GM18511 (cell line): ENCODE measurements at regions not wholly inside any gene's neighbourhood (a gene's known extent, or its start where the extent isn't known, plus 50 kb on each side); places are given as distances from the start of the nearest gene placed in this dataset.

ENCODE experiments used
- ATAC-seq: cut with Tn5 transposase; IDR thresholded peaks from one replicate; pipeline ENCODE4 v1.9.1; 2021; ENCODE audit warnings: mild to moderate bottlenecking, moderate library complexity; ENCODE audit not compliant: unreplicated experiment

DNA sequence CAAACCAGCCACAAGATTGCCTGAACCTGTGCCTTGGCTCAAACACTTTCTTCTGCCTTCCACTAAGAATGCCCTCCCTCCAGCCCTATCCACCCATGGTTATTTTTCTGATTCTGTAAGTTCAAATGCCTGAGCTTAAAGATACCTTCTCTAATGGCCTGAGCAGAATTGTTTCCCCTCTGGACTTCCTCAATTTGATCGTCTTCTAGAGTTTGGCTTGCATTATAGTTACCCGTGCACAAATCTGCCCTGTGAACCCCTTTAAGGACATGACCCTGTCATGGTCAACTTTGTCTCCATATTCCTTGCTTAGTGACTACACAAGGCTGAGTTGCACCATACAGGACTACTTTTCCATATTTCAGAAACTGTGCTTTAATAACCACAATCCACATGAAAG, 481.0 kb downstream of the FOXO1 start:
- ATAC-seq, result no peak

DNA sequence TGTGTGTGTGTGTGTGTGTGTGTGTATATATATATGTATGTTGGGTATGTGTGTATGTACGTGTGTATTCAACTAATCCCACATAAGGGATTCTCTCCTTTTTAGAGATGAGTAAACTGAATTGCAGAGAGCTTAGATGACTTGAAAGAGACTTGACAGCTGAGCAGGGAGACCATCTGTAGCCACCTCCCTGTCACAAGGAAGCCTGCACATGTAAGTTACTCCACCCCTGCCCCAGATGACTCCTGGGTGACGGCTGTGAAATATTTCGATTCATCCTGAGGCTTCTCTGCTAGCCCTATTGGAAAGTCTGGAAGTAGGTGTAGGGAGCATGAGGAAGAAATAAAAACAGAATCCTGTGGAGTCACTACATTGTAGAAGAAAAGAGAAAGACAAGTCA, 480.4 kb downstream of the FOXO1 start:
- ATAC-seq, result no peak

DNA sequence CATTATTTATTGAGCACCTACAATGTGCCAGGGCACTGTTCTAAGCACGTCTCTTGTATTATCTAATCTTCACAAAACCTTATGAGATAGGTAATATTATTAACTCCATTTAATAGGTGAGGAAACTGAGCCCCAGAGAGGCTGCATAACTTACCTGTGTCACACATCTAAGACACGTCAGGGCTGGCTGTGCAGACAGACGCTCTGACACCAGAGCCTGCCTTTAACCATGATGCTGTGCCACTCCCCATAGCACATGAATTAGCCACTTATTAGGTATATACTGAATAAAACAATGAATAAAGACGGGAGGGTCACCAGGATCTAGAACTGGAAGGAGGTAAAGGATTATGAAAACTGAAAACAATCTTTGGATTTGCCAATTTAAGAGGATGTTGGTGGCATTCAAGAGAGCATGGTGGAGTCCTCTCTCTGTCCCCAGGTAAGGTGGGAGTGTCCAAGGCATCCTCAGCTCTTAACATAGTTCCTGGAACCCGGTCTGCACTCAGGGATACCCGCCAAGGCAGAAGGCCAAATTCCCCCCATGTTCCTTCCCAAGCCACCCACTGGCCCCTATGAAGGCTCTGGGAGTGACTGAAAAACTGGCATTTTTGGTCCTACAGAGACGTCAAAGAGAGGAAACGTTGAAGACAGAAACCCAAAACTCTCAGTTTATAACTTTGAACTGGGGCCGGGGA, 479.7 kb downstream of the FOXO1 start:
- no peak for ATAC-seq

DNA sequence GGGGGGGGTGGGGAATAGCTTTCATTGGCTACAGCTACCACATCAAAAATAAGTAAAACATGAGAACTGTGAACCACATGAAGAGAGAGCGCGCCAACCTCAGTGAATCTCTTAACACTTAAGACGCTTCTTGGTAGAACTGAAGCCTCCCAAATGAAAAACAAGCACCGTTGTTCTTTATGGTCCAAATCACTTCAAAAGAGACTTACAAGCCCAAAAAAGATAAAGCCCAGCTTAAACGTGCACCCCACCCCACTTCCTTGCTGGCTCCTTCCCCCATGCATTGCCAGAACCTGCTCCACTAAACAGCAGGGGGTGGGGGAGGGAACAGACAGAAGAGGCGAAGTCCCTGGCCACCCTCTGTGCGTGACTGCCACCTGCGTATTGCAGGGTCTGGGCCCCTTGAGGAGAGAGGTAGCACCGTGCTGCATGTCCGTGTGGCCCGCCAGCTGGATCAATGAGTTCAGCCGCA, 479.1 kb downstream of the FOXO1 start:
- ATAC-seq, result no peak

DNA sequence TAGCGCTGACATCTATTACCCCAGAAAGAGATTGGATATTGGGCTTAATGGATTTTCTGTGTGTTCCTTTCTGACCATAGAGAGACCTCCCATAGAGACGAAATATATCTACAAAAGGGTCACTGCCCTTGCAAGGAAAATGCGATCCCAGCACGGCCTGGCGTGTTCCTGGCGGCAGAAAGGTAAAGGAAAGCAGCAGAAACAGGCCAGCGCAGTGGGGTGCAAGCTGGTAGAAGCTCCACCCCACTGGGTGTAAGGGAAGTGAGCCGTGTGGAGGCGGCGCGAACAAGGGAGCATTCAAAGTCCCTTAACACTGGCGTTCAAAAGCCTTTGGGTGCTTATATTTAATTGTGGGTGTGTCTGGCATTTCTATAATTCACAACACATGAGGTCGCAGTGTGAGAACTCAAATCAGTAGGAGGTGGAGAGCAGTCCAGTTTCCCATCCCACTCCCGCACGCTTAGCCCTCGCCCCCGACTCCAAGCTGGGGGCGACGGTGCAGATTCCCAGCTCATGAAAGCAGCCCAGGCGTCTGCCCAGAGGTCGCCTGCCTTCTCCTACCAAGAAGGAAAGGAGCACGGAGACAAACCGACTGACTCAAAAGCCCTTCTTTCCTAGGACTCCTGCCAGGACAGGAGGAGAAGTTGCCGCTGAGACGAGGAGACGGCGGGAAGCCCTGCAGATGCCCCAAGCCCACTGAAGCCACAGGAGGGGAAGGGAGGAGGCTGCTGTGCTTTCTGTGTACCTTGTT, 478.4 kb downstream of the FOXO1 start:
- no peak for ATAC-seq

DNA sequence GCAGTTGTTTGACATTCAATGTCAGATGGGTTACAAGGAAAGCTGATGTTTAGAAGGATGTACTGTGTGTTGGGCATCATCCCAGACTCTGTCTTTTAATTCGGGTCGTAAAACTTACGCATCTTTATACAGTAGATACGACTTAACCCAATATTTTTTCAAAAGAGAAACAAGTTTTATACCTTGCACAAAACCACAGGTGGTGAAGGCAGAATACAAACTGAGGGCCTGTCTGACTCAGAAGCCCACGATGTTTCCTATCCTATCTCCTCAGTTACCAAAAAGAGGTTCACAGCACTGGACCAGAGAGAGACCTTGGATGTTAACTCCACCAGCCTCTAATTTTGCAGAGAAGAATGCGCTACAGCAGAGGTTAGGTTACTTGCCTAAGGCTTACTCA, 477.0 kb downstream of the FOXO1 start:
- ATAC-seq, result no peak

DNA sequence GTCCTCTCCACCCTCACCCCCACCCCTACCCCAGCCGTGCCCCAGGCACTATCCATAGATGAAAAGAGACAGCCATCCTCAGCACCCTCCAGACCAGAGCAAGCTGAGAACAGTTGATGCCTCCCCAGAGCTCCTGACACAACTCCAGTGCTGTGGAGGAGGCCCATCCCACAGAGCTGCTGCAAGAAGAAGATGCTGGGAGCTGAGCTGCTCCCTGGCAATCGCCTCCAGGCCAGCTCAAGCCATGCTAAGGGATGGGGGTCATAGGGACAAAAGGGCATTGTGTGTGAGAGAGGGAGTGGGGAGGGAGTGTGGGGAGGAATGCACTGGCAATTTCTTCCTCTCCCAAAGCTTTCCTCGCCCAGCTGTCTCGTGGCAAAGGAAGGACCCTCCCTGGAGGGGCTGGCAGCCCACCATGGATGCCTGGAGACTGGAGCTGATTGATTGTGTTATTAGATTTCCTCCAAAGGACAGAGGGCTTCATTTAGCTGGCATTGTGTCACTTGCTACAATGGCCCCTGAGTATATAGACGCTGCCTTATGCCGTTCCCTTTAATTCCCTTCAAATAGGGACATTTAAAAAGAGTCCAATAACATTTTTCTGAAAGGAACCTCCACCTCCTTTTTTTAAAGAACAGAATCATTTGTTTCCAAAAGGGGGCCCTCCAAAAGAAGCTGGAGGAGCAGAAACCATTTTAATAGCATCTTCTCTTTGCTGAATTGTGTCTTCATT, 476.4 kb downstream of the FOXO1 start:
- ATAC-seq, result no peak

DNA sequence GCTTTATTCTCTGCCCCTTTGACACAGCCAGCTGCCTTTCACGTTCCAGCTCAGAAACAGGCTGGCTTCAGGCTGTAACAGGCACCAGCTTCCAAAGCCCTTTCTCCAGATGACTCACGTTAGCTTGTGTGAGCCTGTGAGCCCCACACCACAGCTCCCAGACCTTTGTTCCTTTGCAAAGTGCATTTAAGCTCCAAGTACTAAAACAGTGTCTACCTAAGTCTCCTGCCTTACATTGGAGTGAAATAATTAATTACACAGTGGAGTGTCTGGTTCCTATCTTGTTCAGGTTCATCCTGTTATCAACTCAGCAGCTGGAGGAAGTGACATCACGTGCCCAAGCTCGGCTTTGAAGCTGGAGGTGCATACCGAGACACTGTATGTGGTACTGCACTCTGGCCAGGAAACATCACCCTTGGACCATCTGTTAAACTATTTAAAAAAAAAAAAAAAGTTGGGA, 475.8 kb downstream of the FOXO1 start:
- peak; percentile 82 for ATAC-seq

DNA sequence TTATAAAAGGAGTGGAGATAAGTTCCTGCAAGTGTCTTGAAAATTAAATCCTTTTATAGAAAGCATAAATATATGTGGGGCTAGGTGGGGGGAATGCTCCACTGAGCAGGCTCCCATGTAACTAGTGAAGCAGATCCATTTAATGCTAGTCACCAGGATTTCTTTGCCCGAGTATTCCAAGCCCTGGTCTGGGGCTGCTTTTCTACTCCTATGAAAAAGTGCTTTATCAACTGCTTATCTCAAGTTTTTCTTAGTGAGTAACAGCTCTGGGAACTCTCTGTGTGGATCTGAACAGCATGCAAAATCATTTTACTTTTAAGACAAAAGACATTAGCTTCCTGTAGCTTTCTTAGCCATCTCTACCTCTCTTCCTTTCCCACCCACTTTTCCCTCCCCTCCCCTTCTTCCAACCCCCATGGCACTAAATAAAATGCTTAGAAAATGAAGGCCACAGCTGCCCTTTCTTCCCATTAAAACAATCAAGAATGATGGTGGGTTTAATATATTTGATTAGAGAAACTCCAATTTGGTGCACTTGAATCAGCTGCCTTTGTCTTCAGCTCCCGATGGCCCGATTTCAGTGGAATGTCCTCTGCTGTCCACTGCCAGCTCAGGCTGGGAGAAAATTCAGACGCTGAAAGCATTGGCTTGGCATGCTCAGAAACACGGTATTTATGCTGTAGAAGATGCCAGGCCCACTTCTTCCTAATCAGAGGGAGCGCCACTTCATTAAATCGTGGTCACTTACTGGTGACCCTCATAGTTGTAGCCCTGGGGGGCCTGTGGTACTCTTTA, 475.1 kb downstream of the FOXO1 start:
- ATAC-seq, result no peak

DNA sequence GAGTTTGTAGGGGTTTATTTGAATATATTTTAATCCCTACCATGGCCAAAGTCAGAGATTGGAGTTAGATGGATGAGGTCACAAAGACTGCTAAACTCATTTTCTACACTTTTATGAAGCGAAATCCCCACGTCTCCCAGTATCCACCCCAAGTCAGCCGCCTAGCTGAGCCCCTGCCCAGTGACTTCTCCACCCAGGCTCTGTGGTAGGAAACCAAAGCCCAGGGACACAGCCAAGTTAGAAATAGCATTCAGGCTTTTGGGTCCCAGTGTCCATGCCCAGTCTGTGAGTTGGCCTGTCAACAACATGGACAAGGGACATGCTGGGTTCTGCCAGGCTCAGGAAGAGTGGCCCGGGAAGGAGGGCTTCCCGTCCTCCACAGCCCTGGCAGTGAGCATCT, 474.0 kb downstream of the FOXO1 start:
- no peak for ATAC-seq

DNA sequence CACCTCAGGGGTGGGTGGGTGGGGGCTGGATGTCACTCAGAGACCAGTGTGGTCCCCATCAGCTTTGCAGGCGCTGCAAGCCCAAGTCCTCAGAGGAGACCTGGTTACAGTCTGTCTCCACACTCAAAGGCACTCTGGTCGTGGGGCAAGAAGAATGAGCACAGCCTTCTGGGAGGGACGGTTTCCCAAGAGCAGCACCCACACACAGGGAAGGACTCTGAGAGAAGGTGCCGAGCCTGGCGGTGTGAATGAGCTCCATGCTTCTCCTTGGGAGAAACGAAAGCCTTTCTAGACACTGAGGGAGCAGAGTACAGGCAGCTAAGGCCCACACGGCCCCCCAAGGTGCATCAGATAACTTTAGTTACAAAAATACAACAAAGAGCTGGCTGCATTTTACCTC, 473.6 kb downstream of the FOXO1 start:
- ATAC-seq, result no peak

DNA sequence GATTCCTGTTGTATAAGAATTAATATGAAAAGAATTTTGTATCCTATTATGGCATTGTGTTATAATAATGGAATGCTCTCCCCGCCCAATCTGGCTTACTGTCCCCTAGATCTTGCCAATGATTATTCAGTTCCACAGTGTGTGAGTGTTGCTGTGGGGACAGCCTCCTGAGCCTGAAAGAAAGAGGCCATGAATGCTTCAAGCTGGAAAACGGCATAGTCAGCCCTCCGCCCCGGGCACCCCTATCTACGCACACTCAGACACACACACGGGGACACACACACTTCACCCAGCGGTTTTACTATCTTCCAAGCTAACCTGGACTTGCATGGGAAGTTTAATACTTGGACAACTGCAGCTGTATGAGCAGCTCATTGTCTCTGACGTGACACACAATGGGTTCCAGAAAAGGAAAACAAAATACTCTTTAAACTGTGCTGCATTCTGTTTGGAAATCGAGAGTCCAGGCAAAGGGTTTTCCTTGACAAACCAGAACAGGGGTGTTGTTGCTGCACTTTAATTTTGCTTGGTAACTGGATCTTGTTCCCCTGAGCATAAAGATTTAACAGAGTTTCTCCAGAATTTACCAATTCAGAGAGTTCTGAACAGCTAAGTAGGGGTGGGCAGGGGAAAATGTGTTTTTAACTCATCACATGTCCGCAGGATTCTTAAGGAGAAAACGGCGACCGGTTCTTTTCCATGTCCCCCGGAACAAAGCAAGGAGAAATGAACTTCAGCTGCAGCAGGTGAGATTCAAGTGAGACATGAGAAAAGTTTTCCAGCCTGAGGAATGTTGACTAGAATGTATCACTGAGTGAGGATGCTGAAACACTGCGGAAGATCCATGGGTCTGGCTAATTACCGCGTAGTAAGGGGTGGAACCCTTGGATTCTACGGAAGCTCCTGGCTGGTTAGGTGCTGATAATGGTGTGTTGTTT, 472.9 kb downstream of the FOXO1 start:
- no peak for ATAC-seq

DNA sequence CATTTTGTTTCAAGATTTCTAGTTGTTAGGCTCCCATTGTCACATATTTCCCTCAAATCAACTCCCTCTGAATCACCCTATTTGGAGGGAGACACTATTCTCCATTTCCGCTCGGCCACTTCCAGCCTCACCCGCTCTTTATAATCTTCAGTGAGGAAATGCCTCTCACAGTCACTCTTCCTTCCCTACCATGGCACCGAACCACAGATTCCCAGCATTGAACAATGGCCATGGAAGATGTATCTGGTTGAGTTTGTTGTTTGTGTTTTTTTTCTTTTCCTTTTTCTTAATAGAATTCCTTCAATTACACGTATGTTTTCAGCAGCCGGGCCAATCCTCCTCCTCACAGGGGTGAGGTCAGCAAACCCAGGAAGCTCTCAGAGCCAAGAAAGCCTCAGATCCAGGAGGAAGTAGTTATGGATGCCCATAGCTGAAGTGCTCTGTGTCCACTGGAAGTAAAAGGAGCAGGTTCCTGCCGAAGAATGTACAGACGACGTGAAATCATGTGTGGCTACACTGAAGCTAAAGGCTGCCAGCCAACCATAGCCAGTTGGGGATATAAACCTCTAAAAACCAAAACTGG, 472.1 kb downstream of the FOXO1 start:
- ATAC-seq, result no peak

DNA sequence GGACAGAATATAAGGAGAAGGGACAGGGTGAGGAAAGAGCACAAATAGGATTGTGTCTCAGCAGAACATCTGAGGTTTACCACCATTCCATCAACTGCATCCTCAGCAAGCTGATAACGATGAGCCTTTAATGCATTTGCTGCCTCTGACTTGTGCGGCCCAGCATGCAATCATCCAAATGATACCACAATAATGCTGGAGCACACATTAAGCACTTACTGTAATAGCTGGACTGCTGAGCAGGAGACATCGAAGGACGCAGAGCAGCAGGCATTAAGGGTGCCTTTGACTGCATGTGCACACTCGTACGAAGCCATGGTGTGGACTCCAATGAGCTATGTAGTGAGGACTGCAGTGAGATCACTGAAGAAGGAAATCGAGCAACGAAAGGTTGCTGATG, 469.4 kb downstream of the FOXO1 start:
- ATAC-seq, result no peak

DNA sequence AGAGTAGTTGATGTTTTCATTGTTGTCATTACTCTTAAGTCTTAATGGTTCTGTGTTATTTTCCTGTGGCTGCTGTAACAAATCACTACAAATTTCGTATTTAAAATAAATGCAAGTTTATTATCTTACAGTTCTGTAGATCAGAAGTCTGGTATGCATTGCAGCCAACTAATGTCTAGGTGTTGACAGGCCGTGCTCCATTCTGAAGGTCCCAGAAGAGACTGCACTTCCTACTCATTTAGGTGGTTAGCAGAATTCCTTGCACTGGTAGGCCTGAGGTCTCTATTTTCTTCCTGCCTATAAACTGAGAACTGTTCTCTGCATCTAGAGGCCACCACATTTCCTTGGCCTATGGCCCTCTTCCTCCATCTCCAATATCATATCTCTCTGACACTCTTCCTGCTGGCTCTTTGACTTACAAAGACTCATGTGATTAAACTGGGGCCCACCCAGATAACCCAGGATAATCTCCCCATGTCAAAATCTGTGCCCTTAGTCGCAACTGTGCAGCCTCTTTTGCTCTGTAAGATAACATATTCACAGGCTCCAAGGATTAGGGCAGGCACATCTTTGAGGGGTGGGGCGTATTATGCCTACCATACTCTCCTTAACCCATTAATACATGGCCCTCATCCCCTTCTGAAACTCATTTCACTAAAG, 468.4 kb downstream of the FOXO1 start:
- ATAC-seq, result no peak

DNA sequence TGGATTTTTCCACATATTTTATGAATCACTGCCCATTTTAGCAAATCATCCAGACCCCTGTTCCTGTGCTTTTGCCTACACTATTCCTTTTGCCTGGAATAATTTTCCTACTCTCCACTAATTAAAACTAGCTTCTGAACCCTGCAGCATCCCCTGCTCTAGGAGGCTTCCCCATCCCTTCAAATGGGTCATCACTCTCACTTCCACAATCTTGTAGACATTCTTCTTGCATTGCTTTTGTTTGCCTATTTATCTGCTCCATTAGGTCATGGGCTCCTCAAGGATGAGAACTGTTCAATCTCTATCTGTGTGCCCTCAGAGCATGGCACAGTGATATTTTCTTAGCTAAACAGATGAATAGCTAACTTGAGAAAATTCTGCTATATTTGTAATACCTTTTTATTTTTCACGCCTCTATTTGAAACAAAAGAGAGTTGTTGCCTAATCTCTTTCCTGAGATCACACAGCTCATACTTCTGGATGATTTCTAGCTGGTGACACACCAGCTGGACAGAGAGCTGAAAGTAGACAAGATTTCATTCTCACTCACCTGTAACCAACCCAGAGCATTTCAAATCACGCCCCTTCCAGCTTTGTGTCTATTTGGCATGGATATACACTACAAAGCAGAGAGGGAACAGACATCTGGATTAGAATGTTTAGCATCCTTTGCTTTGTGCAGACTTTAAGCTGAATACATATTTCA, 466.0 kb downstream of the FOXO1 start:
- ATAC-seq, result no peak

DNA sequence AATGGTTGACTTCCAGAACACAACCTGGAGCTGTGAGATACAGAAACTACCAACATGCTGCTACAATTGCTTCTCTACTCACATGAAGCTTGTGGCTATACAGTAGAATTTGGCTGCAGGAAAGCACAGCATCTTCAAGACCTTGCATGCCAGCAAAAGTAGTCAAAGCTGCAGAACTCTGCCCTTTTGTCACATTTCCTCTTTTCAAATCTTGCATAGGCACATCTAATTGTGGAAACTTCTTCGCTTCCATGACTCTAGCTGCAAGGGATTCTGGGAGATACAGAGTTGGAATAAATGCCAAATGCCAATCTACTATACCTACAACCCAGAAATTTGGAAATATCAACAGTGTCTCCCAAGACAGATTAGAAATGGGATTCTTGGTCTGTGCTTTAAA, 462.2 kb downstream of the FOXO1 start:
- no peak for ATAC-seq

DNA sequence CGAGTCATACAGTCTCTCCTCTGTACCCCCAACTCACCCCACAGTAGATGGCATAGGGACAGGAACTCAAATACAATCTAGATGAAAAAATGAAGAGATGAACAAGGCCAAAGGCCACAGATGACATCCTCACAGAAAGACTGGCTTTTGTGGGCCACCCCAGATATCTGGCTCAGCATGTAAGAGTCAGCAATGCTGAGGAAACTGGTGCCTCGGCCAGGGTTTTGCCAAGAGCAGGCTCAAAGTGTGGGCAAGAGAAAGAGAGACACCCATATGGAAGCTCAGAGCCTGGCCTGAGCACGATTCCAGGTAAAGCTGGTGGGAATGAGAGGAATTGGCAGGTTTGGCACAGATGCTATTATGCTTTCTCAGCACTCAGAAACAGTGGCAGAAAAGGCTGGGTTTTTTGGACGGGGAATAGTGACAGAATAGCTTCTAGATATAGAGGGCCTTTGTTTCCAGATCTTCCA, 460.6 kb downstream of the FOXO1 start:
- ATAC-seq, result no peak
